ENCODE measurements at regions not wholly inside any gene's neighbourhood (a gene's known extent, or its start where the extent isn't known, plus 50 kb on each side); places are given as distances from the start of the nearest gene placed in this dataset.

DNA sequence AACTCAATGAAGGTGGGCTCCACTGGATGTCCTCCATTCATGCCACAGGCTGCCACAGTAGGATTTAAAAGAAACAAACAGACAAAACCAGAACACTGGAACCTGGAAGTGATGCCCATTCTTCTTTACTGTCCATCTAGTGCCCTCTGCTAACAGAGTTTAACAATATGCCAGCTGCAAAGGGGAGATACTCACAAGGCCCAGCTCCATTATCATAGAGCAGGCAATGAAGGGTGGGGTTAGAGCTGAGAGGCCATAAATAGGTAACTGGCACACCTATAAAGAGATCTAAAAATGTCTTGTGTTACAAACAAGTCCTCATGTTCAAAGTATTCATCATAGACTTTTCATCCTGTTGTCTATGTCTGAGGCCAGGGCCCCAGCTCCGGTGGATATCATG, 75.6 kb downstream of the SOD2 start:
- TF ChIP-seq, protein P1, sequence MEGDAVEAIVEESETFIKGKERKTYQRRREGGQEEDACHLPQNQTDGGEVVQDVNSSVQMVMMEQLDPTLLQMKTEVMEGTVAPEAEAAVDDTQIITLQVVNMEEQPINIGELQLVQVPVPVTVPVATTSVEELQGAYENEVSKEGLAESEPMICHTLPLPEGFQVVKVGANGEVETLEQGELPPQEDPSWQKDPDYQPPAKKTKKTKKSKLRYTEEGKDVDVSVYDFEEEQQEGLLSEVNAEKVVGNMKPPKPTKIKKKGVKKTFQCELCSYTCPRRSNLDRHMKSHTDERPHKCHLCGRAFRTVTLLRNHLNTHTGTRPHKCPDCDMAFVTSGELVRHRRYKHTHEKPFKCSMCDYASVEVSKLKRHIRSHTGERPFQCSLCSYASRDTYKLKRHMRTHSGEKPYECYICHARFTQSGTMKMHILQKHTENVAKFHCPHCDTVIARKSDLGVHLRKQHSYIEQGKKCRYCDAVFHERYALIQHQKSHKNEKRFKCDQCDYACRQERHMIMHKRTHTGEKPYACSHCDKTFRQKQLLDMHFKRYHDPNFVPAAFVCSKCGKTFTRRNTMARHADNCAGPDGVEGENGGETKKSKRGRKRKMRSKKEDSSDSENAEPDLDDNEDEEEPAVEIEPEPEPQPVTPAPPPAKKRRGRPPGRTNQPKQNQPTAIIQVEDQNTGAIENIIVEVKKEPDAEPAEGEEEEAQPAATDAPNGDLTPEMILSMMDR (conservative IDR thresholded peaks at IDR 0.05), result no peak
- peaks cover 20% of the 10 kb centered on the region for H3K27me3 Mint-ChIP-seq (ENCODE audit: low read depth)
- peaks cover 18% of the 10 kb centered on the region for H3K9me3 Mint-ChIP-seq
- no peaks in the 10 kb centered on the region for H3K4me1 Mint-ChIP-seq
- no peak overlapping the region for H3K4me3 Mint-ChIP-seq
- H3K36me3 Mint-ChIP-seq (ENCODE audit: low read depth), result peaks cover 13% of the 10 kb centered on the region
- H3K27ac Mint-ChIP-seq (ENCODE audit: unreplicated experiment), result no peak overlapping the region
- no peak for DNase-seq (ENCODE audit: low read depth, low spot score)

DNA sequence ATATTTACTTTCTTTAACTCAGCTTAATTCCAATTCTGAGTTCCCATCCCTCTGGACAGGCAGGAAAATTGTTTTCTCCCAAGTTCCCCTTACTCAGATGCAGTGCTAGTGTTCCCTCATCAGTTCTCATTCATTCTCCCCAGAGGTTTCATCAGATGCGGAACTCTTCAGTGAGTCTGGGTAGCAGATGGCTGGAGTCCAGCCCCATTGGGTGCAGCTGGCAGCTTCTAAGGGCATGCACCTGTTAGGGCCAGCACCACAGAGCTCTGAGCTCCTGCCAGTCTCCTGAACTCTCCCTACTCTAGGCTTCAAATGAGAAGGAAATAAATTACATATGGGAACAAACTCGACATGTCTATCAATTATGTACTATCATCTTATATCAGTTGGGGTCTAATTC, 76.6 kb downstream of the SOD2 start:
- Mint-ChIP-seq H3K9me3 (peaks cover 18% of the 10 kb centered on the region), H3K4me3 (no peak overlapping the region), H3K4me1 (no peaks in the 10 kb centered on the region), H3K27ac (ENCODE audit: unreplicated experiment) (no peak overlapping the region), H3K36me3 (ENCODE audit: low read depth) (peaks cover 13% of the 10 kb centered on the region), H3K27me3 (ENCODE audit: low read depth) (peaks cover 23% of the 10 kb centered on the region)
- TF ChIP-seq, protein P1 (conservative IDR thresholded peaks at IDR 0.05), result no peak
- no peak for DNase-seq (ENCODE audit: low read depth, low spot score)

DNA sequence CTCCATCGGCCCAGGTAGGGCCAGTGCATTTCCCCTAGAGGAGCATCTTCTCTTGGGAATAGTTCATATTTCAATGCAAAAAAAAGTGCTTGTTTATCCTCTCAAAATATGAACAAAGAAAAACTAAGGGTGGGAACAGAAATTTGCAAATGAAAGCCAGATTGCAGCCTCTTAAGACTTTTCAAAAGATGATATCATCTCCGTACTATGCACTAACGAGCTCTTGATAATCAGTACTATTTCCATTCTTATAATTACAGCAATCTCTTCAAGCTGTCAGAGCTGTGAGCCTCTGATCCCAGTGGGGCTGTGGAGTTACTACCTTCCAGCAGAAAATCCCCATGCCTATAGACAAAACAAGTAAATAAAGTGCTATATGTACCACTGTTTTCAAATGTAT, 77.1 kb downstream of the SOD2 start:
- Mint-ChIP-seq H3K9me3 (peaks cover 18% of the 10 kb centered on the region), H3K27me3 (ENCODE audit: low read depth) (peaks cover 26% of the 10 kb centered on the region), H3K4me1 (no peaks in the 10 kb centered on the region), H3K4me3 (no peak overlapping the region), H3K27ac (ENCODE audit: unreplicated experiment) (no peak overlapping the region), H3K36me3 (ENCODE audit: low read depth) (peaks cover 13% of the 10 kb centered on the region)
- DNase-seq (ENCODE audit: low read depth, low spot score), result no peak
- TF ChIP-seq, protein P1 (conservative IDR thresholded peaks at IDR 0.05), result no peak

DNA sequence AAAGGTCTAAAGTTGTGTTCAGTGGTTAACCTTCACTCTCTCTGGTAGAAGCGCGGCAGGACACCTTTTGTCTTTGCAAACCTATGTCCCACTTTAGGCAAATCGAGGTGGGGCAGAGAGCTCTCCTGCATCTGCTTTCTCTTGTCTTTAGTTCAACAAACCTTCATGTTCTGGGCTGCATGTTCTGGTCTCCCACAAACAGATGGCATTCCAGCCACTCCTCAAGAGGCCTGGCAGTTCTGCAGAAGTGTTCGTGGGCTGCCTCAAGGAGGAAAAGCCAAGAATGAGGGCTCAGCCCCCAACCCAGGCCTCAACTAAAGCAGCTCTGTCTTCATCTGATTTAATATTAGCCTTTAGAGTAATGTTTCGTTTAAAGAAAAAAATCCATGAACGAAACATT, 82.2 kb downstream of the SOD2 start:
- DNase-seq (ENCODE audit: low read depth, low spot score), result no peak
- peaks cover 52% of the 10 kb centered on the region for H3K27me3 Mint-ChIP-seq (ENCODE audit: low read depth)
- TF ChIP-seq, protein P1 (conservative IDR thresholded peaks at IDR 0.05), result no peak
- no peaks in the 10 kb centered on the region for H3K4me1 Mint-ChIP-seq
- no peak overlapping the region for H3K27ac Mint-ChIP-seq (ENCODE audit: unreplicated experiment)
- peaks cover 7% of the 10 kb centered on the region for H3K9me3 Mint-ChIP-seq
- H3K36me3 Mint-ChIP-seq (ENCODE audit: low read depth), result peaks cover 4% of the 10 kb centered on the region
- H3K4me3 Mint-ChIP-seq, result no peak overlapping the region

DNA sequence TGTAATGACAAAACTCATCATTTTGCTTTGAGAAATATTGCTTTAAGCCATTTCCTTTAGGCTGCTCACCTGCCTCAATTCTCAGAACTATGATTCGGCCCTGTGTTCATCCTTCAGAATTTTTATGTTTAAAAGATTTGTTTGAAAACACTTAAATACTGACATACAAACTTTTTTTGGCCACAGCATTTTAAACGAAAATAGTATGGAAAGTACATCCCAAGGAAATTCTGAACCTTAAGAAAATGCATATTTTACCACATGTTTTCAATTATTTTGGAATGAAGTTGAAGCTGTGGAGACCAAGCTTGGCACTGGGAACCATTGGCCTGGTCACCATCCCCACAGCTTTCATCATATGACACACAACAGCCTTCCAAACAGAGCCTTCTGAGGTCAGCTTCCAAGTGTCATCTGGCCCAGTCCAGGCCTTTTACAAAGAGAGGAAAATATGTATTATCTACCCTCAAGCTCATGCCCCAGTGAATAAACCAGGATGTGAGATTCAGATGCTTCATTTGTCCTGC, 83.3 kb downstream of the SOD2 start:
- no peak overlapping the region for H3K4me3 Mint-ChIP-seq
- peaks cover 4% of the 10 kb centered on the region for H3K36me3 Mint-ChIP-seq (ENCODE audit: low read depth)
- H3K27ac Mint-ChIP-seq (ENCODE audit: unreplicated experiment), result no peak overlapping the region
- H3K4me1 Mint-ChIP-seq, result no peaks in the 10 kb centered on the region
- no peak for DNase-seq (ENCODE audit: low read depth, low spot score)
- peaks cover 62% of the 10 kb centered on the region for H3K27me3 Mint-ChIP-seq (ENCODE audit: low read depth)
- TF ChIP-seq, protein P1 (conservative IDR thresholded peaks at IDR 0.05), result no peak
- peaks cover 4% of the 10 kb centered on the region for H3K9me3 Mint-ChIP-seq

All from neural crest cell (in vitro differentiated cells).